ENCODE measurements at regions not wholly inside any gene's neighbourhood (a gene's known extent, or its start where the extent isn't known, plus 50 kb on each side); places are given as distances from the start of the nearest gene placed in this dataset.

DNA sequence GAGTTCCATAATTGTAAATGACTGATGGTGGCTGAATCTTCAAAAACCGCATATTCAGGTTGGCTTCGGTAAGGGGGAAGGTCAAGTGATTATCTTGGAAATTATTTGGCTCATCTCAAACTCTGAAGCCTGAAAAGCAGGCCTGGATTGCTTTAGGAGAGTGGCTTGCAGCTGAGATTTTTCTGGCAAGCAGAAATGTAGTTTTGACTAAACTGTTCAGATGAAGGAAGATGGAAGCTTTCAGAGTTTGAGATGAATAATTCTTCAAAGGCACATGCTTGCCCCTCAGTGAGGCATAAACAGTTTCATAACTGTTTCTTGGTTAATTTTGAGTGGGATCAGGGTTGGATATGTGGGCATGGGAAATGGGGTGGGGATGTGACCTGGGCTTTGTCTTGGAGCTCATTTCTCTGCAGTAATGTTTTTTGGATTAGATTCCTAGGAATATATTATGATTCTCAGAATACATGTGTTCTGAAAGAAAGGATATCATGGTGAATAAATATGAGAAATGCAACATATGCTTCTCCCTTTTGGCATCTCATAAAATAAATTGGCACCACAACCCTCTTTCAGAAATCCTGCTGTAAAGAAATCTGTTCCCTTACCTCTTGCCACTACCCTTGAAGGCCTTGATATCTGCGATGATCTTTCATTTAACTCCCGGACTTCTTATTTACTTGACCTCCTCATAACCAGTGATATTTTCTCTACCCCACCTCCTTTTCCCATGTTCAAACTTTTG is 469.2 kb downstream of the ADRA2A start:
- Histone ChIP-seq H3K9ac (no peak overlapping the region), H3K27ac (no peak overlapping the region), H2AFZ (ENCODE audit: low read depth) (no peak overlapping the region), H3K4me1 (ENCODE audit: low read depth, poor library complexity, severe bottlenecking) (no peaks in the 10 kb centered on the region), H3K36me3 (ENCODE audit: insufficient read depth) (no peaks in the 10 kb centered on the region), H3K79me2 (ENCODE audit: insufficient read depth, low read depth) (no peaks in the 10 kb centered on the region), H4K20me1 (ENCODE audit: insufficient read depth) (no peaks in the 10 kb centered on the region), H3K27me3 (ENCODE audit: insufficient read depth, low read depth) (no peaks in the 10 kb centered on the region), H3K4me2 (no peak overlapping the region), H3K4me3 (IDR thresholded peaks at IDR 0.05; ENCODE audit: insufficient read depth, low read depth, low read length) (no peak overlapping the region)
- TF ChIP-seq CTCF (conservative IDR thresholded peaks at IDR 0.05; ENCODE audit: low read depth, low read length) = no peak

DNA sequence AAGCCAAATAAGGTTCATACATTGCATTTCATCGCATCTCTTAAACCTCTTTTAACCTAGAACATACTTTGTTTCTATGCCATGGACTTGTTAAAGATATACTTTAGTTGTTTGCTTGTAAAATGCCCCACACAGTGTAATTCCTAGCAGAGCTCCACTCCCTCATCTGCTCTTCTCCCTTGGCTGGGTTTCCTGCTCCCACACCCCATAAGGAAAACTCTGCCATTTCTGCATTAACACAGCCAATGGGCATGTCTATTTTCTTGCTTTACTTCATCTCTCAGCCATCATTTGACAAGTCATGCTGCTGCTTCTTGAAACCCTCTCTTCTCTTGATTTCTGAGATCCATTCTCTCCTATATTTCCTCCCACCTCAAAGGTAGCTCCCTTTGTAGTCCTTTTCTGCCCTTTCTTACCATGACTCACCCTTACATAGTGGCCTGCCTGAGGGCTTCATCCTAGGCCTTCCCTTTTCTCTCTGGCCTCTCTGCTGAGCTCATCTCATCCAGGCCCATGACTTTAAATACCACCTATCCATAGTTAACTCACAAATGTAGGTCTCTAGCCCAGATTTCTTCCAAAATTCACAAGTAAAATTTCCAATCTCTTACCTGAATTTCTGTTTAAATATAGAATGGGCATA is 471.4 kb downstream of the ADRA2A start:
- Histone ChIP-seq H3K4me2 (no peak overlapping the region), H3K9ac (no peak overlapping the region), H3K4me3 (IDR thresholded peaks at IDR 0.05; ENCODE audit: insufficient read depth, low read depth, low read length) (no peak overlapping the region), H3K27ac (no peak overlapping the region), H3K79me2 (ENCODE audit: insufficient read depth, low read depth) (no peaks in the 10 kb centered on the region), H2AFZ (ENCODE audit: low read depth) (no peak overlapping the region), H4K20me1 (ENCODE audit: insufficient read depth) (no peaks in the 10 kb centered on the region), H3K27me3 (ENCODE audit: insufficient read depth, low read depth) (no peaks in the 10 kb centered on the region), H3K36me3 (ENCODE audit: insufficient read depth) (no peaks in the 10 kb centered on the region), H3K4me1 (ENCODE audit: low read depth, poor library complexity, severe bottlenecking) (no peaks in the 10 kb centered on the region)
- TF ChIP-seq CTCF (conservative IDR thresholded peaks at IDR 0.05; ENCODE audit: low read depth, low read length) = no peak

GRCh38 chr10:111551001-111551400 is 474.2 kb downstream of the ADRA2A start:
- Histone ChIP-seq H4K20me1 (ENCODE audit: insufficient read depth) (no peaks in the 10 kb centered on the region), H3K36me3 (ENCODE audit: insufficient read depth) (no peaks in the 10 kb centered on the region), H3K9ac (no peak overlapping the region), H3K4me1 (ENCODE audit: low read depth, poor library complexity, severe bottlenecking) (no peaks in the 10 kb centered on the region), H3K27me3 (ENCODE audit: insufficient read depth, low read depth) (no peaks in the 10 kb centered on the region), H3K4me3 (IDR thresholded peaks at IDR 0.05; ENCODE audit: insufficient read depth, low read depth, low read length) (no peak overlapping the region), H3K4me2 (no peak overlapping the region), H3K79me2 (ENCODE audit: insufficient read depth, low read depth) (no peaks in the 10 kb centered on the region), H2AFZ (ENCODE audit: low read depth) (no peak overlapping the region), H3K27ac (no peak overlapping the region)
- no peak for TF ChIP-seq CTCF (conservative IDR thresholded peaks at IDR 0.05; ENCODE audit: low read depth, low read length)

- no peaks in the 10 kb centered on the region for H3K4me1 ChIP-seq (ENCODE audit: low read depth, poor library complexity, severe bottlenecking)
- H3K27ac ChIP-seq = no peak overlapping the region
- H3K4me3 ChIP-seq (IDR thresholded peaks at IDR 0.05; ENCODE audit: insufficient read depth, low read depth, low read length) = no peak overlapping the region
- H3K79me2 ChIP-seq (ENCODE audit: insufficient read depth, low read depth) = no peaks in the 10 kb centered on the region
- H3K4me2 ChIP-seq = no peak overlapping the region
- H3K9ac ChIP-seq = no peak overlapping the region
- H3K36me3 ChIP-seq (ENCODE audit: insufficient read depth) = no peaks in the 10 kb centered on the region
- no peak for TF ChIP-seq CTCF (conservative IDR thresholded peaks at IDR 0.05; ENCODE audit: low read depth, low read length)
- no peaks in the 10 kb centered on the region for H3K27me3 ChIP-seq (ENCODE audit: insufficient read depth, low read depth)
- H4K20me1 ChIP-seq (ENCODE audit: insufficient read depth) = no peaks in the 10 kb centered on the region
- H2AFZ ChIP-seq (ENCODE audit: low read depth) = no peak overlapping the region
Measured at GRCh38 chr10:111556666-111557065, 479.8 kb downstream of the ADRA2A start.

Measured in KMS-11 (cell line).